ENCODE measurements at regions not wholly inside any gene's neighbourhood (a gene's known extent, or its start where the extent isn't known, plus 50 kb on each side); places are given as distances from the start of the nearest gene placed in this dataset.

DNA sequence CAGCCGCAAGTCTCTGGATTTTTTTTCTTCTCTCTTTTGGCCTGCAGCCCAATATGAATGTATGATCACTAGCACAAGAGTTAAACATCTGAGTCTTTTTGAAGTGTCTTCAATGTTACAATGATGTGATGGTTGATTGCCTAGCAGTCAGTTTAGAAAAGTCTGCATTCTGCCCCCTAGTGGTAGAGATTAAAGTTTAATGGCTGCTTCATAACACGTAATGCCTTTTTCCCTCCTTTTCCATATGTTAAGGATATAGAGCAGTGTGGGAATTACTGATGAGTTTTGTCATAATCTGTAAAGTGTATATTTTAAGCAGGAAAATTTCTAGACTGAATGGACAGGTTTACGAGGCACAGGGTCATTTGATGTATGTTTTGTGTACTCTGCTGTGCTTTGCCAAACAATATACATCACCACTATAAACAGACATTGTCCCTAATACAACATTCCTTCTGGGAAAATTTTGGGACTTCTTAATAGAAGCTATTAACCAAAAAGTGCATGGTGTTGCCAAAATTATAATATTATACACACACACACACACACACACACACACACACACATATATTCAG is 1038.5 kb upstream of the NR2F2 start:
- TF ChIP-seq, protein P1, sequence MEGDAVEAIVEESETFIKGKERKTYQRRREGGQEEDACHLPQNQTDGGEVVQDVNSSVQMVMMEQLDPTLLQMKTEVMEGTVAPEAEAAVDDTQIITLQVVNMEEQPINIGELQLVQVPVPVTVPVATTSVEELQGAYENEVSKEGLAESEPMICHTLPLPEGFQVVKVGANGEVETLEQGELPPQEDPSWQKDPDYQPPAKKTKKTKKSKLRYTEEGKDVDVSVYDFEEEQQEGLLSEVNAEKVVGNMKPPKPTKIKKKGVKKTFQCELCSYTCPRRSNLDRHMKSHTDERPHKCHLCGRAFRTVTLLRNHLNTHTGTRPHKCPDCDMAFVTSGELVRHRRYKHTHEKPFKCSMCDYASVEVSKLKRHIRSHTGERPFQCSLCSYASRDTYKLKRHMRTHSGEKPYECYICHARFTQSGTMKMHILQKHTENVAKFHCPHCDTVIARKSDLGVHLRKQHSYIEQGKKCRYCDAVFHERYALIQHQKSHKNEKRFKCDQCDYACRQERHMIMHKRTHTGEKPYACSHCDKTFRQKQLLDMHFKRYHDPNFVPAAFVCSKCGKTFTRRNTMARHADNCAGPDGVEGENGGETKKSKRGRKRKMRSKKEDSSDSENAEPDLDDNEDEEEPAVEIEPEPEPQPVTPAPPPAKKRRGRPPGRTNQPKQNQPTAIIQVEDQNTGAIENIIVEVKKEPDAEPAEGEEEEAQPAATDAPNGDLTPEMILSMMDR (conservative IDR thresholded peaks at IDR 0.05; ENCODE audit: low read depth, low read length) = peak; percentile 80
- TF ChIP-seq EZH2 (IDR thresholded peaks at IDR 0.05; ENCODE audit: borderline replicate concordance, low read depth, low read length, poor library complexity, severe bottlenecking) = no peak
